Fibroblast of the aortic adventitia (primary cell): ENCODE measurements at regions not wholly inside any gene's neighbourhood (a gene's known extent, or its start where the extent isn't known, plus 50 kb on each side); places are given as distances from the start of the nearest gene placed in this dataset.

Source experiments
- DNase-seq: peaks from one replicate; pipeline ENCODE4 v3.0.0-alpha.2; 2010; ENCODE audit warnings: low read depth
- H3K4me3 ChIP-seq: 2 replicates; pipeline ENCODE4 v1.5.1; 2011; ENCODE audit warnings: low read depth, mild to moderate bottlenecking, control low read depth, low read length, moderate library complexity
- TF ChIP-seq, protein P1 (sequence below): IDR thresholded peaks from 2 replicates; pipeline ENCODE4 v1.5.1; 2011; ENCODE audit warnings: mild to moderate bottlenecking, low read length, control low read depth, inconsistent platforms; ENCODE audit not compliant: insufficient read depth

GRCh38 chr3:23019596-23020300 is 183.4 kb upstream of the UBE2E2 start:
- TF ChIP-seq, protein P1, sequence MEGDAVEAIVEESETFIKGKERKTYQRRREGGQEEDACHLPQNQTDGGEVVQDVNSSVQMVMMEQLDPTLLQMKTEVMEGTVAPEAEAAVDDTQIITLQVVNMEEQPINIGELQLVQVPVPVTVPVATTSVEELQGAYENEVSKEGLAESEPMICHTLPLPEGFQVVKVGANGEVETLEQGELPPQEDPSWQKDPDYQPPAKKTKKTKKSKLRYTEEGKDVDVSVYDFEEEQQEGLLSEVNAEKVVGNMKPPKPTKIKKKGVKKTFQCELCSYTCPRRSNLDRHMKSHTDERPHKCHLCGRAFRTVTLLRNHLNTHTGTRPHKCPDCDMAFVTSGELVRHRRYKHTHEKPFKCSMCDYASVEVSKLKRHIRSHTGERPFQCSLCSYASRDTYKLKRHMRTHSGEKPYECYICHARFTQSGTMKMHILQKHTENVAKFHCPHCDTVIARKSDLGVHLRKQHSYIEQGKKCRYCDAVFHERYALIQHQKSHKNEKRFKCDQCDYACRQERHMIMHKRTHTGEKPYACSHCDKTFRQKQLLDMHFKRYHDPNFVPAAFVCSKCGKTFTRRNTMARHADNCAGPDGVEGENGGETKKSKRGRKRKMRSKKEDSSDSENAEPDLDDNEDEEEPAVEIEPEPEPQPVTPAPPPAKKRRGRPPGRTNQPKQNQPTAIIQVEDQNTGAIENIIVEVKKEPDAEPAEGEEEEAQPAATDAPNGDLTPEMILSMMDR: no peak
- H3K4me3 ChIP-seq: no peak overlapping the region
- peak; percentile 77 for DNase-seq

DNA sequence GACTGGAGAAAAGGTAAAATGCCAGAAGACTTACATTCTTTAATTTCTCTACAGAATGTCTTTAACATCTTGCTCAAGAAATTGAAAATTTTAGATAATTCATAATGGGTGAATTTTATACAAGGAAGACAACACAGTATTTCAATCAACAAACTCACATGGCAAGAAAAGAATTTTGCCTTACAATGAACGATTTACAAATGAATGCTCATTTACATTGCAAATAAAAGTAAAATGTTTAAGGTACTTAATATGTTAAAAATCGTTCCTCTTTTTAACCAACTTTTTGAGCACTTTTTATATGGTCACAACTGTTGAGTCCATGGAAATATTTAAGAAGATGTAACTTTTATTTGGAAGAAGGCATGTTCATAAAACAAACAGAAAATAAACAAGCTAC is 174.8 kb upstream of the UBE2E2 start:
- DNase-seq: no peak
- no peak overlapping the region for H3K4me3 ChIP-seq
- TF ChIP-seq, protein P1: no peak

- no peak for DNase-seq
- TF ChIP-seq, protein P1: no peak
Observed at GRCh38 chr3:23029001-23029400, 174.1 kb upstream of the UBE2E2 start.

GRCh38 chr3:23035927-23036640 is 167.0 kb upstream of the UBE2E2 start:
- no peak overlapping the region for H3K4me3 ChIP-seq
- no peak for DNase-seq
- TF ChIP-seq, protein P1: no peak

More at GRCh38 chr3:23029001-23029400, 174.1 kb upstream of the UBE2E2 start:
- no peak overlapping the region for H3K4me3 ChIP-seq

GRCh38 chr3:23036728-23037127 is 166.4 kb upstream of the UBE2E2 start:
- no peak overlapping the region for H3K4me3 ChIP-seq
- peak; percentile 16 for DNase-seq
- TF ChIP-seq, protein P1: no peak

DNA sequence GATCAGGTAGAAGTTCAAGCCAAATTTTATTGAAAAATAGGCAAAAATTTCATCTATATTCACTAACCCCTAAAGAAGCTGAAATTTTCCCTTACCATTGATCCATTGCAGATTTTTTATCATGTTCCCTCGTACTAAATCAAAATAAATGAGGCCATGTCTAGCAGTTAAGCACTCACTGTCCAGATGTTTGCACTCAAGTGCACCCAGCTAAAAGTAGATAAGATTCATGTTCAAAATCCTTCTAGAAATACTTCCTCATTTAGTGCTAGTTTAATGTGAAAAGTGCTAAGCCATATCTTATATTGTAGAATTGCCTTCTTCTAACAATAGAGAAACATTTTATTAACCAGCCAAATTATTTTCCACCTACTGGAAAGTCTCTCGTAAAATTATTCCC is 164.7 kb upstream of the UBE2E2 start:
- DNase-seq: peak; percentile 12
- H3K4me3 ChIP-seq: no peak overlapping the region
- TF ChIP-seq, protein P1: no peak
